NCI-H2227 treated with DMSO at 0.1 percent for 48 hours (cell line): ENCODE measurements at regions not wholly inside any gene's neighbourhood (a gene's known extent, or its start where the extent isn't known, plus 50 kb on each side); places are given as distances from the start of the nearest gene placed in this dataset.

Source experiments
- DNase-seq: peaks from one replicate; lab custom pipeline; 2025; lab: John Stamatoyannopoulos, UW

GRCh38 chr9:77084094-77084493 lies 64.6 kb downstream of the FOXB2 start:
- DNase-seq: no peak

- no peak for DNase-seq
Measured at GRCh38 chr9:77085416-77085815, 66.0 kb downstream of the FOXB2 start.

- no peak for DNase-seq
Measured at GRCh38 chr9:77087506-77087905, 68.1 kb downstream of the FOXB2 start.

GRCh38 chr9:77092536-77092935 lies 73.1 kb downstream of the FOXB2 start:
- no peak for DNase-seq

GRCh38 chr9:77094150-77094549 lies 74.7 kb downstream of the FOXB2 start:
- DNase-seq: no peak

- DNase-seq: no peak
Measured at GRCh38 chr9:77097335-77097734, 77.9 kb downstream of the FOXB2 start.

GRCh38 chr9:77099388-77099787 lies 77.9 kb upstream of the VPS13A start:
- DNase-seq: peak; percentile 28

GRCh38 chr9:77111408-77111807 lies 65.9 kb upstream of the VPS13A start:
- no peak for DNase-seq

GRCh38 chr9:77125665-77126064 lies 51.7 kb upstream of the VPS13A start:
- no peak for DNase-seq

GRCh38 chr9:77127071-77127470 lies 50.3 kb upstream of the VPS13A start:
- DNase-seq: no peak
